Activated CD8-positive, alpha-beta memory T cell treated with anti-CD3 and anti-CD28 coated beads for 4 hours (primary cell): ENCODE measurements at regions not wholly inside any gene's neighbourhood (a gene's known extent, or its start where the extent isn't known, plus 50 kb on each side); places are given as distances from the start of the nearest gene placed in this dataset.

Experiments used
- DNase-seq, 2 donors: peaks; one replicate each; pipeline ENCODE4 v3.0.0-alpha.2; 2020; ENCODE audit warnings: low read depth in 2 of 2

GRCh38 chr6:138607478-138608433 is 108.5 kb upstream of the NHSL1 start:
- no peak for DNase-seq

- DNase-seq: no peak
These were observed 109.6 kb upstream of the NHSL1 start for GRCh38 chr6:138608896-138609295.

- DNase-seq: no peak
These were observed 110.6 kb upstream of the NHSL1 start for GRCh38 chr6:138609801-138610430.

- DNase-seq: no peak
These were observed 111.5 kb upstream of the NHSL1 start for GRCh38 chr6:138610816-138611215.

GRCh38 chr6:138614151-138614550 is 114.9 kb upstream of the NHSL1 start:
- DNase-seq: no peak

GRCh38 chr6:138618168-138618567 is 118.9 kb upstream of the NHSL1 start:
- DNase-seq: no peak

- DNase-seq: no peak
These were observed 121.3 kb upstream of the NHSL1 start for GRCh38 chr6:138620630-138621029.

GRCh38 chr6:138622967-138623366 is 123.7 kb upstream of the NHSL1 start:
- no peak for DNase-seq

GRCh38 chr6:138631566-138631965 is 132.3 kb upstream of the NHSL1 start:
- no peak for DNase-seq

- no peak for DNase-seq
These were observed 135.7 kb upstream of the CCDC28A start for GRCh38 chr6:138637822-138638221.

GRCh38 chr6:138638604-138639003 is 135.0 kb upstream of the CCDC28A start:
- no peak for DNase-seq

GRCh38 chr6:138640028-138640427 is 133.5 kb upstream of the CCDC28A start:
- no peak for DNase-seq

GRCh38 chr6:138643210-138643609 is 130.4 kb upstream of the CCDC28A start:
- no peak for DNase-seq

GRCh38 chr6:138645976-138646640 is 127.5 kb upstream of the CCDC28A start:
- no peak for DNase-seq

GRCh38 chr6:138647006-138647405 is 126.6 kb upstream of the CCDC28A start:
- DNase-seq: no peak

GRCh38 chr6:138648127-138648526 is 125.4 kb upstream of the CCDC28A start:
- DNase-seq: no peak

GRCh38 chr6:138651491-138651890 is 122.1 kb upstream of the CCDC28A start:
- no peak for DNase-seq

GRCh38 chr6:138652824-138653223 is 120.7 kb upstream of the CCDC28A start:
- no peak for DNase-seq

- DNase-seq: no peak
These were observed 120.1 kb upstream of the CCDC28A start for GRCh38 chr6:138653435-138653834.

- no peak for DNase-seq
These were observed 118.6 kb upstream of the CCDC28A start for GRCh38 chr6:138654715-138655634.

- no peak for DNase-seq
These were observed 117.7 kb upstream of the CCDC28A start for GRCh38 chr6:138655828-138656227.
